A673 (cell line): ENCODE measurements at regions not wholly inside any gene's neighbourhood (a gene's known extent, or its start where the extent isn't known, plus 50 kb on each side); places are given as distances from the start of the nearest gene placed in this dataset.

Experiments used
- BruUV-seq: library from RNA; stranded (reverse); fragments of 400-500 nt; replicated peaks from 2 replicates; lab custom pipeline; 2021; lab: Mats Ljungman, UMichigan
- CTCF ChIA-PET: fragments of 300-600 bp; sonication (Branson Sonifier 250); formaldehyde crosslinking; loops from one replicate; lab custom pipeline; 2022; ENCODE audit warnings: antibody characterized with exemption; lab: Charles Lee
- POLR2A ChIA-PET: fragments of 300-600 bp; sonication (Branson Sonifier 250); formaldehyde crosslinking; loops from one replicate; lab custom pipeline; 2022; ENCODE audit warnings: antibody characterized with exemption; ENCODE audit not compliant: low non-redundant PET; lab: Charles Lee
- DNase-seq: peaks from one replicate; pipeline ENCODE4 v3.0.0-alpha.2; 2015; ENCODE audit warnings: low spot score
- H3K27ac ChIP-seq: fragments of 200-600 bp; sonication (generic); 2 replicates; pipeline ENCODE4 v1.5.1; 2016; ENCODE audit warnings: mixed run types, low read depth, mild to moderate bottlenecking, mixed read lengths, antibody characterized with exemption, low read length; ENCODE audit not compliant: poor library complexity, severe bottlenecking
- H3K27me3 ChIP-seq: fragments of 200-600 bp; sonication (generic); replicated peaks from 2 replicates; pipeline ENCODE4 v1.6.1; 2017; ENCODE audit warnings: mixed run types, low read depth, mild to moderate bottlenecking, mixed read lengths, antibody characterized with exemption, low read length; ENCODE audit not compliant: insufficient read depth, poor library complexity
- H3K36me3 ChIP-seq: fragments of 200-600 bp; sonication (generic); 2 replicates; pipeline ENCODE4 v1.6.1; 2016; ENCODE audit warnings: mixed run types, mild to moderate bottlenecking, mixed read lengths, antibody characterized with exemption, low read length; ENCODE audit not compliant: insufficient read depth, poor library complexity, severe bottlenecking
- H3K4me1 ChIP-seq: fragments of 200-600 bp; sonication (generic); 2 replicates; pipeline ENCODE4 v1.6.1; 2017; ENCODE audit warnings: mixed run types, mild to moderate bottlenecking, mixed read lengths, antibody characterized with exemption, low read length; ENCODE audit not compliant: insufficient read depth, poor library complexity, severe bottlenecking
- H3K4me3 ChIP-seq: fragments of 200-600 bp; sonication (generic); 2 replicates; pipeline ENCODE4 v1.5.1; 2016; ENCODE audit warnings: low read depth, mixed run types, mild to moderate bottlenecking, mixed read lengths, low read length; ENCODE audit not compliant: poor library complexity, severe bottlenecking
- H3K9me3 ChIP-seq: fragments of 200-600 bp; sonication (generic); 2 replicates; pipeline ENCODE4 v1.6.1; 2016; ENCODE audit warnings: mixed run types, low read depth, mild to moderate bottlenecking, mixed read lengths, antibody characterized with exemption, low read length; ENCODE audit not compliant: poor library complexity, severe bottlenecking
- CTCF ChIP-seq: fragments of 300-800, 200-600 bp; sonication (generic); conservative IDR thresholded peaks from 2 replicates; pipeline ENCODE4 v1.5.1; 2017; ENCODE audit warnings: low read depth, mild to moderate bottlenecking, antibody characterized with exemption, low read length, moderate library complexity, mixed read lengths
- EZH2 ChIP-seq: fragments of 200-600 bp; sonication (generic); IDR thresholded peaks from 2 replicates; pipeline ENCODE4 v1.6.1; 2017; ENCODE audit warnings: borderline replicate concordance, low read depth, mild to moderate bottlenecking, mixed read lengths, antibody characterized with exemption, low read length; ENCODE audit not compliant: poor library complexity, severe bottlenecking
- intact Hi-C: fragments of 100-400 bp; cut with micrococcal nuclease; formaldehyde crosslinking; loops from one replicate; pipeline ENCODE4 v1.10.0; 2022; ENCODE audit not compliant: unreplicated experiment

GRCh38 chr2:60377825-60378224 lies 175.6 kb downstream of the BCL11A start:
- no peak for DNase-seq
- TF ChIP-seq EZH2 (no peak), CTCF (no peak)
- intact Hi-C loops, result no loop called here
- peaks cover 31% of the 10 kb centered on the region for H3K27me3 ChIP-seq
- no peaks in the 10 kb centered on the region for H3K9me3 ChIP-seq
- H3K4me3 ChIP-seq, result no peak overlapping the region
- H3K4me1 ChIP-seq, result no peaks in the 10 kb centered on the region
- no peak overlapping the region for H3K27ac ChIP-seq
- ChIA-PET CTCF (no interaction called here), POLR2A (no interaction called here)
- no peaks in the 10 kb centered on the region for H3K36me3 ChIP-seq
- BruUV-seq, result no TSS peak

- ChIA-PET CTCF (no interaction called here), POLR2A (no interaction called here)
- intact Hi-C loops, result no loop called here
- Histone ChIP-seq H3K27me3 (peaks cover 22% of the 10 kb centered on the region), H3K4me1 (no peaks in the 10 kb centered on the region), H3K36me3 (no peaks in the 10 kb centered on the region), H3K9me3 (no peaks in the 10 kb centered on the region), H3K4me3 (no peak overlapping the region), H3K27ac (no peak overlapping the region)
- no peak for TF ChIP-seq CTCF
- TF ChIP-seq EZH2, result no peak
- no peak for DNase-seq
- BruUV-seq, result no TSS peak
Observed at GRCh38 chr2:60376252-60376651, 177.2 kb downstream of the BCL11A start.

- POLR2A ChIA-PET, result interaction anchor here (0.7 kb wide), 1 partner anchor 41 kb away, joined by 3 read pairs; no protein-coding TSS in a partner anchor
- Histone ChIP-seq H3K4me1 (no peaks in the 10 kb centered on the region), H3K36me3 (no peaks in the 10 kb centered on the region), H3K27ac (no peak overlapping the region), H3K27me3 (peaks cover 24% of the 10 kb centered on the region), H3K4me3 (no peak overlapping the region), H3K9me3 (no peaks in the 10 kb centered on the region)
- TF ChIP-seq EZH2 (no peak), CTCF (no peak)
- intact Hi-C loops, result no loop called here
- no peak for DNase-seq
- BruUV-seq, result no TSS peak
- CTCF ChIA-PET, result no interaction called here
Observed at GRCh38 chr2:60371681-60372080, 181.8 kb downstream of the BCL11A start.
